ENCODE measurements at regions not wholly inside any gene's neighbourhood (a gene's known extent, or its start where the extent isn't known, plus 50 kb on each side); places are given as distances from the start of the nearest gene placed in this dataset.

- ChIA-PET POLR2A (no interaction called here), CTCF (no interaction called here)
Measured at GRCh38 chr10:128833671-128834070, 633.4 kb upstream of the MGMT start.

DNA sequence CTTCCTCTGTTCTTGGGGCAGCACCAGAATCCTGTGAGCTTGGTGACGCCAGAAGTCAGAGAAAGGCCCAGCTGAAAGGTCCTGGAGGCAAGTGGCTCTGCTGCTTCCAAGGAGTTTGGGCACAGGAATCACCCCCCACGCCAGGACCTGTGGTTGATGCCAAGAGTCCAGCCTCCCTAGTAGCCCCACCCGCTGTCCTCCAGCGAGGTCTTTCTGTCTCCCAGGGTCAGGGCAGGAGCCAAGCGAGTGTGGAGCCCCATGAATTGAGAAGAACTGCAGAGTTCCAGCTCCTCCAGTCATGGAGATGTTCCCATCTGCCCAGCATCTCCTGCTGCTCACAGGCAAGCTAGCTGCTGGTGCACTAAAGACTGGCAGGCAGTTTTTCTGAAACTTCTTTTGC is 631.7 kb upstream of the MGMT start:
- no peak for TF ChIP-seq CTCF (IDR thresholded peaks at IDR 0.05; ENCODE audit: insufficient read depth, low read length, missing control alignments)
- ChIA-PET POLR2A (no interaction called here), CTCF (no interaction called here)
- no peak for DNase-seq (ENCODE audit: low read depth, low spot score)
- H3K4me3 ChIP-seq (ENCODE audit: low read depth, low read length) = no peak overlapping the region

More at GRCh38 chr10:128833671-128834070, 633.4 kb upstream of the MGMT start:
- H3K4me3 ChIP-seq (ENCODE audit: low read depth, low read length) = no peak overlapping the region
- TF ChIP-seq CTCF (IDR thresholded peaks at IDR 0.05; ENCODE audit: insufficient read depth, low read length, missing control alignments) = no peak
- no peak for DNase-seq (ENCODE audit: low read depth, low spot score)

DNA sequence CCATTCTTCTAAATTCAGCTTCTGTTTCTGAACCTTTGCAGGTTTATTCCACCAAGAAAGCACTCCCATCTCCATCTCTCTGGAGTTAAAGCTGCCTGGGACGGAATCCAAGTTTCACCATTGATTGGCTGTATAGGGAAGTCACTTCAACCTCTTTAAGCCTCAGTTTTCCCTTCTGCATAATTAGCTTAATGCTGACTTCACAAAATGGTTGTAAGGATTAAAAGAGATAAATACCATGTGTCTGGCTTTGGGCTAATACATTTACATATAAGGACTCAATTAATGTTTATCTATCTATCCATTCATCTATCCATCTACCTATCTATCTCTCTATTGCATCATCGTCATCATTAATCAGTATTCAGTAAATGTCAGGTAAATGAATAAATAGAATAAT is 629.6 kb upstream of the MGMT start:
- no peak for TF ChIP-seq CTCF (IDR thresholded peaks at IDR 0.05; ENCODE audit: insufficient read depth, low read length, missing control alignments)
- no peak for DNase-seq (ENCODE audit: low read depth, low spot score)
- CTCF ChIA-PET = no interaction called here
- H3K4me3 ChIP-seq (ENCODE audit: low read depth, low read length) = no peak overlapping the region
- POLR2A ChIA-PET = no interaction called here

GRCh38 chr10:128839134-128839533 is 627.9 kb upstream of the MGMT start:
- no peak for DNase-seq (ENCODE audit: low read depth, low spot score)
- ChIA-PET POLR2A (no interaction called here), CTCF (no interaction called here)
- no peak overlapping the region for H3K4me3 ChIP-seq (ENCODE audit: low read depth, low read length)
- TF ChIP-seq CTCF (IDR thresholded peaks at IDR 0.05; ENCODE audit: insufficient read depth, low read length, missing control alignments) = no peak

DNA sequence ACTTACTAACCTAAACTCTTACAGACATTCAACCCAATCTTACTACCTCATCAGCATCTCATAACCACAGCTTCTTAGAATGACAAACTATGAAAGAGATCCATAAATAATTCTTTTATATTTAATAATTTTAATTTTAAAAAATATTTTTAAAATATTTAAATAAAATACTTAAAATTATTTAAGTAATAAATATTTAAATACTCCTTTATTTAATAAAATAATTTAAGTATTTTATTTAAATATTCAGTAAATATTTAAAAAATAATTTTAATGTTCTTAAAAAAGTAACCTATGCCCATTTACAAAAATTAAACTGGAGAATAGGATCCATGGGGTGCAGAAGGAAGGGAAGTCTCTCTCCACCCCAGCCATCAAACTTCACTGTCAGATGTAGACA is 627.3 kb upstream of the MGMT start:
- TF ChIP-seq CTCF (IDR thresholded peaks at IDR 0.05; ENCODE audit: insufficient read depth, low read length, missing control alignments) = no peak
- CTCF ChIA-PET = no interaction called here
- no peak for DNase-seq (ENCODE audit: low read depth, low spot score)
- POLR2A ChIA-PET = no interaction called here
- H3K4me3 ChIP-seq (ENCODE audit: low read depth, low read length) = no peak overlapping the region

DNA sequence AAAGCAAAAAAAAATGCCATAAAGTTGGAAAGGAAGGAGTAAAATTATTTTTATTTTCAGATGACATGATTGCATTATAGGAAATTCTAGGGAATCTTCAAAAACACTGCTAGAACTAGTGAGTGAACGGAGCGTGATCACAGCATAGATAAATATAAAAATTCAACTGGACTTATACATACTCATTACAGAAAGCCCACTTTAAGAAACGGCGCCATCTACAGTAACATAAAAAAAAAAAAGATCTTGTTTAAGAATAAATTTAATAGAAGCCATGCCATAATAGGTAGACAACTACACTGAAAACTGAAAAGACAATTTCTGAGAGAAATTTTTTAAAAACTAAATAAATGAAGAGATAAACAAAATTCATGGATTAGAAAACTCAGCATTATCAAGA is 623.1 kb upstream of the MGMT start:
- TF ChIP-seq CTCF (IDR thresholded peaks at IDR 0.05; ENCODE audit: insufficient read depth, low read length, missing control alignments) = no peak
- POLR2A ChIA-PET = no interaction called here
- no peak for DNase-seq (ENCODE audit: low read depth, low spot score)
- no peak overlapping the region for H3K4me3 ChIP-seq (ENCODE audit: low read depth, low read length)
- CTCF ChIA-PET = no interaction called here
